Endothelial cell (in vitro differentiated cells): ENCODE measurements at regions not wholly inside any gene's neighbourhood (a gene's known extent, or its start where the extent isn't known, plus 50 kb on each side); places are given as distances from the start of the nearest gene placed in this dataset.

Experiments used
- DNase-seq: peaks from one replicate; pipeline ENCODE4 v3.0.0; 2021; ENCODE audit warnings: low spot score
- H3K27ac Mint-ChIP-seq: one replicate; pipeline ENCODE4 v1.8.0; 2021; ENCODE audit warnings: mixed read lengths, inconsistent platforms; ENCODE audit not compliant: unreplicated experiment
- H3K27me3 Mint-ChIP-seq: one replicate; pipeline ENCODE4 v1.8.0; 2021; ENCODE audit warnings: mild to moderate bottlenecking, moderate library complexity, mixed read lengths, inconsistent platforms; ENCODE audit not compliant: unreplicated experiment
- H3K36me3 Mint-ChIP-seq: one replicate; pipeline ENCODE4 v1.8.0; 2021; ENCODE audit warnings: mild to moderate bottlenecking, low read depth, mixed read lengths, inconsistent platforms; ENCODE audit not compliant: unreplicated experiment
- H3K4me1 Mint-ChIP-seq: one replicate; pipeline ENCODE4 v1.8.0; 2021; ENCODE audit warnings: mild to moderate bottlenecking, mixed read lengths, inconsistent platforms; ENCODE audit not compliant: unreplicated experiment
- H3K4me3 Mint-ChIP-seq: one replicate; pipeline ENCODE4 v1.8.0; 2021; ENCODE audit warnings: mild to moderate bottlenecking, mixed read lengths, inconsistent platforms; ENCODE audit not compliant: unreplicated experiment
- H3K9me3 Mint-ChIP-seq: one replicate; pipeline ENCODE4 v1.8.0; 2021; ENCODE audit warnings: mixed read lengths, inconsistent platforms; ENCODE audit not compliant: unreplicated experiment
- CTCF ChIP-seq: fragments of 200-600 bp; sonication (generic); IDR thresholded peaks from one replicate; pipeline ENCODE4 v1.5.0; 2021; ENCODE audit warnings: antibody characterized with exemption; ENCODE audit not compliant: unreplicated experiment

GRCh38 chrX:68991691-68992345, 163.0 kb downstream of the EFNB1 start:
- no peaks in the 10 kb centered on the region for H3K9me3 Mint-ChIP-seq
- DNase-seq, result no peak
- H3K4me1 Mint-ChIP-seq, result no peaks in the 10 kb centered on the region
- H3K4me3 Mint-ChIP-seq, result no peak overlapping the region
- no peak for TF ChIP-seq CTCF
- no peak overlapping the region for H3K27ac Mint-ChIP-seq
- no peaks in the 10 kb centered on the region for H3K36me3 Mint-ChIP-seq
- H3K27me3 Mint-ChIP-seq, result peaks cover 1% of the 10 kb centered on the region

GRCh38 chrX:68990948-68991347, 162.1 kb downstream of the EFNB1 start:
- TF ChIP-seq CTCF, result no peak

DNA sequence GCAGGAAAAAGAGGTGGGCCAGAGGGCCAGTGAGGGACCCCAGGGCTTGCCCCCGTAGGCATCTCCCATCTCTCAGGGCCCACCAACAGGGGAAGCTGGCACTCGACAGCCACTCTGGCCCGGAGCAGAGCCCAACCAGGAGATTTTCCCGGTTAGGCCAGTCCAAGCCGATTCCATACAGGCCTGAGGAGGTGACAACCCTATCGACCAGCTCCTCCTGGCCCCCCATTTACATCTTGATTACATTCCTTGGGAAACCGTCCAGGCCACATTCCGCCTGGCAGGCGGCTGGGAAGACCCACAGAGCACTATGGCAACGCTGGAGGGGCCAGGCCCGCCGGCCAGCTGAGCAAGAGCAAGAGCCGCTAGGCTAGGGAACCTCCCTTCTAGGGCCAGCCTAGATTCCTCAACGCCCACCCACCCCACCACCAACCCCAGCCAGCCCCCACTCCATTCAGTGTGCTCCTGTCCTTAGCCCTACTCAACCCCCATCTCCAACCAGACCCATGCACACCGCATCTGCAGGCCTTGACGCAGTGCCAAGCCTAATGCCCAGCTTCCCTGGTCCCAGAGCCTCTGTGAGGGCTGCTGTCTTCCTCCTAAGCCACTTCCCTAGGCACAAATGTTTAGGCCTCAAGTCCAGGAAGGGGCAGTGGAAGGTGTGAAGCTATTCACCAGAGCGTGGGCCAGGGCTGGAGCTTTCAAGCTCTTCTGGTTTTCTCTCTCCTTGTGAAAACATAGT, 161.2 kb downstream of the EFNB1 start:
- H3K4me3 Mint-ChIP-seq, result no peak overlapping the region
- peaks cover 1% of the 10 kb centered on the region for H3K27me3 Mint-ChIP-seq
- H3K27ac Mint-ChIP-seq, result no peak overlapping the region
- H3K9me3 Mint-ChIP-seq, result no peaks in the 10 kb centered on the region
- TF ChIP-seq CTCF, result no peak
- no peaks in the 10 kb centered on the region for H3K36me3 Mint-ChIP-seq
- no peak for DNase-seq
- no peaks in the 10 kb centered on the region for H3K4me1 Mint-ChIP-seq

More at GRCh38 chrX:68990948-68991347, 162.1 kb downstream of the EFNB1 start:
- no peak for DNase-seq
- no peaks in the 10 kb centered on the region for H3K9me3 Mint-ChIP-seq
- H3K27ac Mint-ChIP-seq, result no peak overlapping the region
- no peak overlapping the region for H3K4me3 Mint-ChIP-seq
- H3K4me1 Mint-ChIP-seq, result no peaks in the 10 kb centered on the region
- H3K27me3 Mint-ChIP-seq, result peaks cover 1% of the 10 kb centered on the region
- no peaks in the 10 kb centered on the region for H3K36me3 Mint-ChIP-seq

DNA sequence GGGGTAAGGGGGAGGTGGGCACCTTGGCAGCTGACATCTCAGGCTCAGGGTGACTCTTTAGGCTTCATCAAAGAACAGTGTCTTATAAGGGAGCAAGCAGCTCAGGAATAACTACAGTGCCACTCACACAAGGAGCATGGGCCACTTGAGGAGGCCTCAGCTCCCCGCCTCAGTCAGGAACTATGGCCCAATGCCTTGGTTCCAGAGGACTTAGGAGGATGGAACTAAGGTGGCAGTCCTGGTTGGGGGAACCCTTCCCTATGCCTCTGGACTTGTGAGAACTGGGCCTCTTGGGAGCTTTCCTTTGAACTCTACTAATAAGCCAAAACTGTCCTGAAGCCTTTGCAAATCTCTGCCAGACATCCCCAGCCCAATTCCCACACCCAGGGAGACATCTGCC, 160.6 kb downstream of the EFNB1 start:
- Mint-ChIP-seq H3K27ac (no peak overlapping the region), H3K9me3 (no peaks in the 10 kb centered on the region), H3K4me1 (no peaks in the 10 kb centered on the region), H3K27me3 (peaks cover under 1% of the 10 kb centered on the region), H3K4me3 (no peak overlapping the region), H3K36me3 (no peaks in the 10 kb centered on the region)
- no peak for DNase-seq
- TF ChIP-seq CTCF, result no peak

DNA sequence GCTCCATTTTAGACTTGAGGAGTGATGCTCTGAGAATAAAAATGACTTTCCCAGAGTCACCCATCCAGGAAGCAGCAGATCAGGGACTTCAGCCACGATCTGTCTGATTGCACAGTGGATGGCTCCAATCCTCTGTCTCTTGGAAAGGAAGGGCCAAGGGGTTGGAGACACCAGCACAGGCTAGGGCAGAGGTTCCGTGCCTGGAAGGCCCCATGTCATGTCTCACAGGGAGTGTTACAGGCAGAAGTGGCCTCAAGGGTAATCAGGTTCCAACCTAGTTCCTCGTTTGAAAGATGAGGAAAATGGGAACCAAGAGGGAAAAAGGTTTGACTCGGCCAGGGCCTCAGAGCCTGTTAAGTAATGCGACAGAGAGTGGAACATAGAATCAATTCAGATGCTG, 160.0 kb downstream of the EFNB1 start:
- TF ChIP-seq CTCF, result no peak
- no peak for DNase-seq
- H3K4me1 Mint-ChIP-seq, result no peaks in the 10 kb centered on the region
- H3K9me3 Mint-ChIP-seq, result no peaks in the 10 kb centered on the region
- no peaks in the 10 kb centered on the region for H3K36me3 Mint-ChIP-seq
- no peaks in the 10 kb centered on the region for H3K27me3 Mint-ChIP-seq
- no peak overlapping the region for H3K4me3 Mint-ChIP-seq
- no peak overlapping the region for H3K27ac Mint-ChIP-seq
